HUES6 (cell line): ENCODE measurements at regions not wholly inside any gene's neighbourhood (a gene's known extent, or its start where the extent isn't known, plus 50 kb on each side); places are given as distances from the start of the nearest gene placed in this dataset.

Source experiments
- H3K27ac ChIP-seq: 2 replicates; pipeline ENCODE4 v1.7.0; 2013; ENCODE audit warnings: low read depth, mild to moderate bottlenecking, low read length, inconsistent platforms
- H3K27me3 ChIP-seq: 2 replicates; pipeline ENCODE4 v1.6.1; 2013; ENCODE audit warnings: low read length; ENCODE audit not compliant: control insufficient read depth, insufficient read depth
- H3K36me3 ChIP-seq: 2 replicates; pipeline ENCODE4 v1.6.1; 2013; ENCODE audit warnings: low read length; ENCODE audit not compliant: control insufficient read depth, insufficient read depth
- H3K4me1 ChIP-seq: 2 replicates; pipeline ENCODE4 v1.6.1; 2013; ENCODE audit warnings: low read length; ENCODE audit not compliant: control insufficient read depth, insufficient read depth
- H3K4me3 ChIP-seq: 2 replicates; pipeline ENCODE4 v1.5.1; 2013; ENCODE audit warnings: low read depth, low read length
- H3K9ac ChIP-seq: one replicate; pipeline ENCODE4 v1.6.1; 2013; ENCODE audit warnings: mild to moderate bottlenecking, low read length
- H3K9me3 ChIP-seq: 2 replicates; pipeline ENCODE4 v1.6.1; 2013; ENCODE audit warnings: low read depth, low read length; ENCODE audit not compliant: control insufficient read depth, insufficient read depth

DNA sequence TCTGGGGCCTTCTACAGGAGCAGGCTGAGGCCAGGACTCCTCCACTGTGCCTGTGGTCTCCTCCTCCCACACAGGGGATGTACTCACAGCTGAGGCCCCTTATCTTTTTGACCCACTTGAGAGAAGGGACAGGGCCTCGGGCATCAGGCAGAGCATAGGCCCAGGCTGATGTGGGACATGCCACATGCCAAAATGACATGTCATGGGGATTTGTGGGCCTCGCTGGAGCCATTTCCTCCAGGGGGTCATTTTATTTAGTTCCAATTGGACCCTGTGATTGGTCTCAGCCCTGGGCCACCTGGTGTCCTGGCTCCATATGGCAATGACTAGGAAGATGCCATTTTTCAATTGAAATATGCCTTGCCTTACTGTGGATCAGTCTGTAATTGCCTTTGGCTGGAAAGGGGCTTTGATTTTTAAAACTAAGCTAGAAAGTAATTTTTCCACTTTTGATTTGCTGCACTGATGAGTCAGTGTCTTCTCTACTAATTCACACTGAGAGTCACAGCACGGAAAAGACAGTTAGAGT is 171.1 kb upstream of the NAV2 start:
- no peaks in the 10 kb centered on the region for H3K9me3 ChIP-seq
- H3K4me1 ChIP-seq, result no peaks in the 10 kb centered on the region
- no peaks in the 10 kb centered on the region for H3K36me3 ChIP-seq
- no peak overlapping the region for H3K4me3 ChIP-seq
- H3K27me3 ChIP-seq, result no peaks in the 10 kb centered on the region; the same call in 1 of the 2 replicates
- no peak overlapping the region for H3K27ac ChIP-seq
- no peak overlapping the region for H3K9ac ChIP-seq

DNA sequence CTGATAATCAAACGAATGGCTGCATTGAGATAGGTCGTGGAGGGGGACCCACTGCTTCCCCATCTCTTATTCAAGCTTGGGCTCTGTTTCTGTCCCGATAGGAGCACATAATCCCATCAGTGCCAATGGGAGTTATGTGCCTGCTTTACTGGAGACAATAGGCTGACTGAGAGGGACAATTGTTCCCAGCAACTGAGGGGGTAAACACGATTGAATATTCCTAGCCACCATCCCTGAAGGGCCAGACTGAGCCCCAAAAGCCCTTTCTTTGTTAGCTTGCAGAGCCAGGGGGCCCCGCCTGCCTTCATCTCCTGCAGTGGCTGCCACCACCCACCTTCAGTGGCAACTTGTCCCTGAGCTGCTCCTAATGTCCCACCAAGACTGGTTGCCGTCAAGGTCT is 172.8 kb upstream of the NAV2 start:
- no peaks in the 10 kb centered on the region for H3K9me3 ChIP-seq
- H3K27me3 ChIP-seq, result no peaks in the 10 kb centered on the region; the same call in 1 of the 2 replicates
- no peaks in the 10 kb centered on the region for H3K36me3 ChIP-seq
- H3K4me1 ChIP-seq, result no peaks in the 10 kb centered on the region
- no peak overlapping the region for H3K4me3 ChIP-seq
- no peak overlapping the region for H3K27ac ChIP-seq
- H3K9ac ChIP-seq, result no peak overlapping the region

DNA sequence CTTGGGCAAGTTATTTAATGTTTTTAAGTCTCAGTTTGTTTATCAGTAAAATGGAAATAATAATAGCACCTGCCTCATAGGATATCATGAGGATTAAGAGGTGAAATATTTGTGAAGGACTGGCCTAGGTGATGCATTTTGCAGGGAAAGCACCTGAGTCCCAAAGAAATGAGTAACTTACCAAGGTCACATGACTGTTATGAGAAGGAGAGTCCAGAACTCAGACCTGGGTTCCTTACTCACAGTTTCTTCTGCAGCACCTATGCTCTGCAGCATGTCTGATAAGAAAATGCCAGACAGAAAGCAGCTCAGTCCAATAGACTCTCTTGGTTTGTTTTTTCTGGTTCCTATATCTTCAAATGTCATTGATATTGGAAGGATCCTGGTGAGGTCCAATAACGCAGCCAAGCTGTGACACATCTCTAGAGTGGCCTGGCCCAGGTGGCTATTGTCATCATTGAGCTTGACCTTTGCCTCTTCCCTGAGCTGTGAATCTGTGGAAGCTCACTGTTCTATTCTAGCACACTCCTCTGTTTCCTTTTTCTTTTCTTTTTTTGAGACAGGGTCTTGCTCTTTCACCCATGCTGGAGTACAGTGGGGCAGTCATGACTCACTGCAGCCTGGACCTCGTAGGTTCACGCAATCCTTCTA is 174.7 kb upstream of the NAV2 start:
- Histone ChIP-seq H3K4me3 (no peak overlapping the region), H3K27me3 (no peaks in the 10 kb centered on the region; the same call in 1 of the 2 replicates), H3K9me3 (no peaks in the 10 kb centered on the region), H3K36me3 (no peaks in the 10 kb centered on the region), H3K9ac (no peak overlapping the region), H3K27ac (no peak overlapping the region), H3K4me1 (no peaks in the 10 kb centered on the region)

DNA sequence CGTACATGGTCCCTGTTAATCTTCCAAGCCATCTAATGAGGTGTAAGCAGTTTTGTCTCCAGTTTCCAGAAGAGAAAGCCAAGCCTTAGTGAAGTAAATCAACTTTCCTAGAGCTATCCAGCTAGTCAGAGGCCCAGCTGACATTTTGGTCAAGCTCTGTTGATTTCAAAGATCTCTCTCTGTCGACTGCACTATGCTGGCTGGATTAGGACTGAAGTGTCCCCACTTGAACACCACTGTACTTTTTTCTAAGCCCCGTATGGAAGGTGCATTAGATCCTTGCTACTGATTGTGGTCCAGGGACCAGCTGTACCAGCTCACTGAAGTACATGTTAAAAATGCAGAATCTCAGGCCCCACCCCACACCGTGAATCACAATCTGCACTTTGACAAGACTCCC is 176.5 kb upstream of the NAV2 start:
- no peaks in the 10 kb centered on the region for H3K9me3 ChIP-seq
- H3K9ac ChIP-seq, result no peak overlapping the region
- no peak overlapping the region for H3K4me3 ChIP-seq
- H3K27me3 ChIP-seq, result no peaks in the 10 kb centered on the region; the same call in 1 of the 2 replicates
- no peaks in the 10 kb centered on the region for H3K4me1 ChIP-seq
- H3K27ac ChIP-seq, result no peak overlapping the region
- H3K36me3 ChIP-seq, result no peaks in the 10 kb centered on the region

DNA sequence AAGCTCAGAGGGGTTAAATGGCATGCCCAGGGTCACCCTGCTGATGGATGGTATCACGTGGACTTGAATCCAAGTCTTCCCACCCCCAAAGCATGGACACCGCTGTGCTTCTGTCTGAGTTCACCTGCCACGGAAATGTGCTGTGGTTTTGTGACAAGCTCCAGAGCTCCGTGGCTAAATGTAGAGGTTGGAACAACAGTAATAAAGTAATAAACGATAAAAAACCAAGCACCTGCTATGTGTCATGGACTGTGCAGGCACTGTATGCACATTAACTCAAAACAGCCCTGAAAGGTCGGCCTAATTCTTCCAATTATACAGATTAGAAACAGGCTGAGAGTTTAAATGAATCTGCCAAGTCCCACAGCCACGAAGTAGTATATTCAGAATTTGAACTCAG is 182.1 kb upstream of the NAV2 start:
- no peaks in the 10 kb centered on the region for H3K36me3 ChIP-seq
- H3K4me1 ChIP-seq, result peaks cover 17% of the 10 kb centered on the region
- H3K9ac ChIP-seq, result no peak overlapping the region
- H3K27me3 ChIP-seq, result no peaks in the 10 kb centered on the region
- no peak overlapping the region for H3K27ac ChIP-seq
- H3K4me3 ChIP-seq, result no peak overlapping the region
- H3K9me3 ChIP-seq, result no peaks in the 10 kb centered on the region

DNA sequence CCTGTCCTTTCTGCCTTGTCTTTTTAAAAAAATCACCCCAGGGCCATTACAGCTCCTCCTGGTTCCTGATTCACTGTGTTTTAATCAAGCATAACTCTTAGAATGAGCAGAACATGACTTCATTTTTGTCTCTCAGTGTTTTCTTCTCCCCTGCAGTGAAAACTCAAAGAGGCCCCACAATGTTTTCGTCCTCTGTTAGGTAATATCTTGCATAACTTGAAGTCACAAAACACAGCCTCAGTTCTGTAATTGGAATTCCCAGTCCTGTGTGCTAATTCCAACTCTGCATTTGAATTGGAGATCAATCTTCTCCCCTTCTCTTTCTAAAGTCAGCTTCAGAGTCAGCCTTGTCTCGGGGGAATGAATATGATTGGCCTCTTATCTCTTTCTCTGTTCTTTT is 186.5 kb upstream of the NAV2 start:
- no peaks in the 10 kb centered on the region for H3K36me3 ChIP-seq
- no peak overlapping the region for H3K4me3 ChIP-seq
- H3K9me3 ChIP-seq, result no peaks in the 10 kb centered on the region
- H3K9ac ChIP-seq, result no peak overlapping the region
- peaks cover 27% of the 10 kb centered on the region for H3K4me1 ChIP-seq
- no peaks in the 10 kb centered on the region for H3K27me3 ChIP-seq
- no peak overlapping the region for H3K27ac ChIP-seq

DNA sequence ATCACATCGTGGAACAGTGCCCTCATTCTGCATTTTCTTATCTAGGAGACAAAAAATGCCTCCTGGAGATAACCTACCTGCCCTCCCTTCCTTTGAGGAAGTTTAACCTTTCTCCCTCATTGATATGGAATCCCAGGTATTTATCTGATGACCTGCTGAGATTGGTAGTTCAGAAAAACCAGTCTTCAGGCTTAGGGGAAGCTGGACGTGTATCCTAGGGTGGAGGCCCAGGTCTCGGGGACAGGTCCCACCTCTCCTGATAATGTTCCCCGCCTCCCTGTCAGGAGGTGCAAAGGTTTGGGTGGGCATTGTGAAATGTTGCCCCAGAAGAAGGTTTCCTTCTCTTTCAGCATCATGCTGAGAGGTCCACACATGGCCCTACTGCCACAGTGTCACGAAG is 186.9 kb upstream of the NAV2 start:
- Histone ChIP-seq H3K9ac (no peak overlapping the region), H3K36me3 (no peaks in the 10 kb centered on the region), H3K4me1 (peaks cover 27% of the 10 kb centered on the region), H3K27ac (no peak overlapping the region), H3K9me3 (no peaks in the 10 kb centered on the region), H3K4me3 (no peak overlapping the region), H3K27me3 (no peaks in the 10 kb centered on the region)

DNA sequence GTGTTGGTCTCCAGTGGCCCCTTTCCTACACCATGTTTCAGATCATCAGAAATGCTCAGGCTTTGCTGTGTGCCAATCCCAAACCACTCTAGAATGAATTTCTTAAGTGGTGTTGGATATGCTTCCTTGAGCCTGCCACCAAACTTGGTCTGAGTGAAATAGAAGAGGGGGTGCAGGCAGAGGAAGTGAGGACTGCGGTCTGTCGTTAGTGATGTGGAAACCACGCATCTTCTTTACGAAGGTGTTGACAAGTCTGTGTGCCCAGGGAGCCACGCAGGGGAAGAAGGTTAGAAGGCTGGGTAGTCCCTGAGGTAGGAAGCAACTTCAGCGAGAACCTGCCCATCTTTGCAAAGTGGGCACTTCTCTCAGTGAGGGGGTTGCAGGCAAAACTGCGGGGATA is 187.4 kb upstream of the NAV2 start:
- Histone ChIP-seq H3K9me3 (no peaks in the 10 kb centered on the region), H3K27ac (no peak overlapping the region), H3K4me1 (peaks cover 28% of the 10 kb centered on the region)

DNA sequence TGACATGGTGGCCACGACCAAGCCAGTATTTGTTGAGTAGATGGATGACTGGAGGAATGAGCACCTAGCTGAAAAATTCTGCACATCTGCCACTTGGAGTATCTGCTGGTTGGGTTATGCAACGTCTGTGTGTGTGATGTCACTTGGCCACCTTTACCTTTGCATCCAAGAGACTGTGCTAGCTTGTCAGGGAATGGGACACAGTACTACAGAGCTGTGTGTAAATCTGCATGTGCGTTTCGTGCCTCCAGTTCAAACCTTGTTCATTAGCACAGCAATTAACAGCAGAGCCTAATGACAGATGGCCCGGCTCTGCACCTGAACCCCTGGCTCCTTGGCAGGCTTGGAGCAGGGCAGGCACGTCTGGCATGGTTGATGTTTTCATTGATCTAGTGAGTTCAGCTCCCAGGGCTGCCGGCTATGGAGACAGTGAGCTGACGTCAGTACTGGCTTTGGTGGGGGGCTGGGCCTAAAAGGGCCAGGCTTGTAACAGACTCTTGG is 188.4 kb upstream of the NAV2 start:
- Histone ChIP-seq H3K9ac (no peak overlapping the region), H3K36me3 (no peaks in the 10 kb centered on the region), H3K4me1 (peaks cover 31% of the 10 kb centered on the region), H3K4me3 (no peak overlapping the region), H3K9me3 (no peaks in the 10 kb centered on the region), H3K27me3 (no peaks in the 10 kb centered on the region), H3K27ac (no peak overlapping the region)

More for the DNA sequence above, 187.4 kb upstream of the NAV2 start:
- Histone ChIP-seq H3K4me3 (no peak overlapping the region), H3K9ac (no peak overlapping the region), H3K36me3 (no peaks in the 10 kb centered on the region), H3K27me3 (no peaks in the 10 kb centered on the region)

DNA sequence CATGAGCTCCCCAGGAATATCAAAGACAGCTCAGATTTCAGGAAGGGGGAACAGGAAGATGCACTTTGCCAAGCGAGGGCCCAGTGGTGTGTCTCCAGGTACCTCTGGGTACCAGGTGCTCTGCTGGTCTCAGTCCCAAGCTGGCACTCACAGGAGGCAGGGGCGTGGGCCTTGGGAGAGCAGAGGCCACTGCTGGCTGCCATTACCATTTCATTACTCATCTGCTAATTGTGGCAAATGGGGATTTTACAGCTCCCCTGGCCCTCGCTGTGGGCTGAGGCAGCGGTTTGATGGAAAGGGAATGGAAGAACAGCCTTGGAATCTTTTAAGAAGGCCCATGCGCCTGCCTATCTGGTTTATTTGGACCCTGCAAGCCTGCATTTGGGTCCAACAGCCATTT is 192.0 kb upstream of the NAV2 start:
- no peaks in the 10 kb centered on the region for H3K9me3 ChIP-seq
- no peak overlapping the region for H3K27ac ChIP-seq
- H3K4me3 ChIP-seq, result no peak overlapping the region
- no peaks in the 10 kb centered on the region for H3K27me3 ChIP-seq
- peaks cover 16% of the 10 kb centered on the region for H3K4me1 ChIP-seq
- no peak overlapping the region for H3K9ac ChIP-seq
- H3K36me3 ChIP-seq, result no peaks in the 10 kb centered on the region

DNA sequence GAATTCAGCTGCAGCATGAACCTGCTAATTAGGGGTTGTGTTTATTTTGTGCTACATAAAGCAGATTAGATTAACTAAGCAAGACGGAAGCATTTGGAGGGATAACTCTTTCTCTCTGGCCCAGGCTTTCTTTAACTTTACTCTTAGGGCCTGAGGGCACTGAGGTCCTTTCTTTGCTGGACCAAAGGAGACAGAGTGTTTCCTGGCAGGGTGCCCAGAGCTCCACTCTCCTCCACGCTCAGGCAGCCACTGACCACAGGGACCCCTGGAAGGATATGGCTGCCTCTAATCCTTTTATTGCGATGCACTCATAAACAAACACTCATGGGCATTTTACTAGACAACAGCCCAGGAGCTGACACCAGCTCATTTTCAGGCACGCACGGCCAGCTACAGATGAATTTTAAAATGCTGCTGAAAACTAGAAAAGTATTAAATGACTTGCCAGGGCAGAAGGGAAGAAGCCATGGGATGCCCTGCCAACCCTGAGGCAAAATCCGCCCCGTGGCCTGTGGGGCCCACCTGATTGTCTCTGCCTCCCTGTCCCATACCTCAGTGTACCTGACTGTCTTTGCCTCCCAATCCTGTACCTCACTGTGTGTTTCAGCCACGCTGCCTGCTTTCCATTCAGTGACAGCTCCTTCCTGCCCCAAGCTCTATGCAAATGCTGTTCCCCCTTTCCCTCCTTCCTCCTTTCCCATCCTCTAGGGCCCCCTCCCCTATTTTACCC is 192.6 kb upstream of the NAV2 start:
- Histone ChIP-seq H3K36me3 (no peaks in the 10 kb centered on the region), H3K9ac (no peak overlapping the region), H3K9me3 (no peaks in the 10 kb centered on the region), H3K27ac (no peak overlapping the region), H3K4me1 (peaks cover 10% of the 10 kb centered on the region; the same call in 1 of the 2 replicates), H3K27me3 (no peaks in the 10 kb centered on the region), H3K4me3 (no peak overlapping the region)
